ENCODE measurements at regions not wholly inside any gene's neighbourhood (a gene's known extent, or its start where the extent isn't known, plus 50 kb on each side); places are given as distances from the start of the nearest gene placed in this dataset.
"Not testable (repeated sequence)": the region's sequence is repeated elsewhere in the genome, so short reads cannot be mapped to it uniquely, and the experiment has no call there.

DNA sequence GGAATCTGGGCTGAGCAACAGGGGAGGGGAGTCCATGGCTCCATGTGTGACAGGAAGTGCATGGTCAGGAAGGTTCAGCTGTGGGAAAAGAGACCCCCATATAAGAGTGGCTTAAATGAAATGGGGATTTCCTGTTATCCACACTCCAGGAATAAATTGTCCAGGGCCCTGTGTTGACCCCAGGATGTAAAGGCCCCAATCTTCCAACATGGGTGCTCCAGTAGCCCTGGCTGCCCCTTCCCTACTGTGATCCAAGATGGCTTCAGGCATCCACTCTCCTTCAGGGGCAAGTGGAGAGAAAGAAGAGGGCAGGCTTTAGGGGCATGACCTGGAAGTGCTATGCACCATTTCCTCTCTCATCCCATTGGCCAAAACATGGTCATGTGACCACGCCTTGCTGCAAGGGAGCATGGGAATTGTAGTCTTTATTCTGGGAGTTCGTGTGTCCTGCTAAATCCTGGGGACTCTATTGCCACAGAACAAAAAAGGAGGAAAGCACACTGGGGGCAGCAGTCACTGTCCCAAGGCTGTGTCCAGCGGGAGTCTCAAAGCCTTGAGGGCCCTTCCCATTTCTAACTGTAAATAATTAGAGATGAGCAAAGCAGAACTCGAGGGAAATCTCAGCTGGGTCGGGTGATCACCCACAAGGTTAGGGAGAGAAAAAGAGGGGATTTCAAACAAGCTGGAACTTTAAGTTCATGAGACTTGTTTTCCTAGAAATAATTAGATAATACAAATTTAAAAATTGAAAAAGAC lies 289.2 kb downstream of the ADGRD1 start:
- DNase-seq, result peak in 27 of 42 donors; percentile 17 to 77 (median 52)
- intact Hi-C loops (cut with DNase I), result no loop called here

DNA sequence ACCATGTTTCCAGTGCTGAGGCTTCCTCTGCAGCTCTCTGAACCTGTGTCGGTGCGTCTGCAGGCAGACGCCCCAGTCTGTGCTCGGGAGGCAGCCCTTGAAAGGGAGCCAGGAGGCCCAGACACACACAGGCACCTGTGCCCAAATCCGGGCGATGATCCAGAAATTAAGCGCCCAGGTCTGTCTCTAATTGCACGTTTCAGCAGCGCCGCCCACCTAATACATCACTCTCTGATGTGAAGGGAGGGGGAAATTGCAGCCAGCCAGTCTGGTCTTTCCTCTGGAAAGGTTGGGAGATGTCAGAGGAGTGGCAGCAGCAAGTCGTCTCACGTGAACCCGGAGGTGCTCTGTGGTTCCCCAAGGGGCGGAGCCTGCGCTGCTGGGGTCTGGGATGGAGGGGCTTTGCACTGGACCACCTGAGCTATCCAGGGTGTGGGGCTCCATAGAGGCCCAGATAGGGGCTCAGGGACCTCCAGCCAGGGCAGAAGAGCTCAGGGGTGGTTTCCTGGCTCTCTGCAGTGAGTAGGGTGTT lies 290.5 kb downstream of the ADGRD1 start:
- intact Hi-C loops (cut with DNase I), result not testable (repeated sequence)
- DNase-seq, result peak in 1 of 42 donors; percentile 50

DNA sequence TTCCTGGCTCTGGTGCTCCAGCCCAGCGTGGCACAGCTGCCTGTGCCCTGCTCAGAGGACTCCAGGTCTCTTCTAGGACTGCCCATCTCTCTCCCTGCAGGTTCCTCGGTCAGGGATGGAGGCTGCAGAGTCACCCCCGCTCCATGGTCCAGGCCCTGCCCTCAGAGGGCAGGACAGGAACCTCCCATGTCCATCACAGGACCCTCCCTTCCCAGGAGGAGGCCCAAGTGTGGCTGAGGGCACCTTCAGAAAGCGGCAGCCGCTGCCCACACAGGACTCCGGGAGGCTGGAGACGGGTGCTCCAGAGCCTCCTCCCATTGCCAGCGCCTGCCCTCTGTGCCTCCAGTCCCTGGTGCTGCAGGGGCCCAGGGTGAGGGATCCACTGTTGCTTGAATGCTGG lies 291.5 kb downstream of the ADGRD1 start:
- intact Hi-C loops (cut with DNase I); DNase-seq: not testable (repeated sequence)

DNA sequence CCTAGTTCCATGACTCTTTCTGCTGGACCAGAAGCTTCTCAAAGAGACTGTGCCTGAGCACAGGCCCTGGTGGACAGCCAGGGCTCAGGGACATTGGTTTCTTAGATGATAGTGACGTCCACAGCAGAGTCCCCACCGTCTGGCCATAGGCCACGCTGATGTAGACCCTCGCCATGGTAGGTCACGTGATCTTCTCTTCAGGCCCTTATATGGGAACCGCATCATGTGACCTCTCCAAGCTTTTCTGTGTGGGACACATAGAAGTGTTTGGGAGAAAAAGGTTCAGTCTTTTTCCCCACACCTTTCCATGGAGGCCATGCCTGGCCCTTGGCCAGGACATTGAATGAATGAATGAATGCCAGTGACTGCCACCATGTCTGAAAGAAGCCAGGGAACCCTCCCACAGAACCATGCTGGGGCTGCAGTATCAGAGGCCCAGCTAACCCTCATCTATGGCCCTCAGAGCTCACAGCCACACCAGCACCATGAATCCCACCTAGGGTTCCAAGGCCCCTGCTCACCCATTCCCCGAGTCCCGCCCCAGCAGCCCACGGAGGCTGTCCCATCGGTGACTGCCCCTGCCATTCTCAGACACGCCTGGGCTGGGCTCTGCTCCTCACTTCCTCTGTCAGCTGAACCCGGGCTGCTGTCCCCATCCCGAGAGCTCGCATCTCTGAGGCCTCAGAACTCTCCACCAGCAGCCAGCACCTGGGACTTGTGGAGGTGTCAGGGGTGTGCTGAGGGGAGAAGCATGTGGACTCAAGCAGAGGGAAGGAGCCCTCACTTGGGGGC lies 292.1 kb downstream of the ADGRD1 start:
- DNase-seq, result no peak
- intact Hi-C loops (cut with DNase I), result no loop called here

DNA sequence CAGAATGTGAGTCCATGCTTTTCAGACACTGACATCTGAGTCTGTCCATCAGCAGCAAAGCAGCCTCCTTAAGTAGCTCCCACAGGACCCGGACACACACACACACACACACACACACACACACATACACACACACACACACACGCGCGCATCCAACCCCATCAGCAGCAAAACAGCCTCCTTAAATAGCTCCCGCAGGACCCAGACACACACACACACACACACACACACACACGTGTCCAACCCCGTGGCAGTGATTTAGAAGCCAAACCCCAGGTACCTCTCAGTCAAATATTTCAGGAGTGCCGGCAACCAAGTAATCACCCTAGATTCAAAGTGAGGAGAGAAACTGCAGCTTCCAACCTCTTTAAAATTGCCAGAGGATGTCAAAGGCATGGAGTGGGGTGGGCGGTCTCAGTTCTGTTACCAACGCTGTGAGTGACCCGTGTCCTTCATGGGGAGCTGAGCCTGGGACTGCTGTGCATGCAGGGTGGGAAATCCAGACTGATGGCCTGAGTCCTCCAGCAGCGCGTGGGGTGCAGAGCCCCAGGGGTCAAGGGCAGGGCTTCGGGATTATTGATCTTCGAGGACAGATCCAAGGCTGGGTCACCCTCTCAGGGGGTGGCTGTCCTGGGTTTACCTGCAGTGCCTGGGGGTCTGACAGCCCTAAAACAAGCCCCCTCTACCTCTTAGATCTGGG lies 293.5 kb downstream of the ADGRD1 start:
- DNase-seq, result peak in 1 of 42 donors; percentile 9
- intact Hi-C loops (cut with DNase I), result not testable (repeated sequence)

DNA sequence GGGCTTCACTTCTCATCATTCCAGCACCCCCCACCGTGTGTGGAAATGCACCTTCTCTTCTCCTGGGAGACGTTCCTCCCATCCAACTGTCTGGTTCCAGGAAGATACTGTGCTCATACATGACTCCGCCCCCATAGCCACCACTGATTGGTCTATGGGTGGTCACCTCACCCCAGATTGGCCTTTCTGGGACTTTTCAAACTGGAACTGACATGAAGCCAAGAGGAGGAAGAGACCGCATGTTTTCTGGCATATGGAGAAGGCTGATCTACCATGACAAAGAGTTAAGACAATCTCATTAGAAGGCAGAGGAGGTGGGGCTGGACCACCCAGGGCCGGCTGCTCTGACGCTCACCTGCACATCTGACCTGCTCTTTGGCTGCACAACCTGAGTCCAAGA lies 294.2 kb downstream of the ADGRD1 start:
- peak in 1 of 42 donors; percentile 7 for DNase-seq
- intact Hi-C loops (cut with DNase I), result not testable (repeated sequence)

DNA sequence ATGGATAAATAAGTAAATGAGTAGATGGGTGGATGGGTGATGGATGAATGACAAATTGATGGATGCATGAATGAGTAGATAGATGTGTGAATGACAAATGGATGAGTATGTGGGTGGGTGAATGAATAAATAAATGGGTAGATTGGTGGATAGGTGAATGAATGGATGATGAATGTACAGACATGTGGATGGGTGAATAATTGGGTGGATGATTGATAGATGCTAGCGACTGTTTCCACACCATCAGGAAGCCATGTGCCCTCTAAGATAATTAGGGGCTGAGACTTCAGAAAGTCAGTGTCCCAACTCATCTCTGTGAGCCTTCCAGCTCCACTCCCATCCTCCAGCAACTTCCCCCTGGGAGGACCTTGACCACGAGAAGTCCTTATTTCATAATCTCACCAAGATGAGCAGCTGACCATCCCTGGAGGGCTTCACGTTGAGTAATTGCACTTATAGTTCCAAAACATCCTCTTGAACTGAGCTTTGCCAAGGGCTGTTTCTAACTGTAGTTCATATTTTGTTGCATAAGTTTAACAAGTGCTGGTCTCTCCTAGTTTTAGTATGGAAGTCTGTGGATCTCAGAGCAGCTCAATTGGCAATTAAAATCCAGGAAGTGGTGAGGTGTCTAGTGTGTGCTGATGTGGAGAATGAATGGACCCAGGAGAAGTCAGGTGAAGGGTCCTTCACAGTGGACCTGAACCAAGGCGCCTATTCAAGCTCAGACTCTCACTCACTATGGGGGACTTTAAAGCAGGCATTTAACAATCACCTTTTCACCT lies 295.7 kb downstream of the ADGRD1 start:
- intact Hi-C loops (cut with DNase I), result no loop called here
- peak in 1 of 42 donors; percentile 6 for DNase-seq

DNA sequence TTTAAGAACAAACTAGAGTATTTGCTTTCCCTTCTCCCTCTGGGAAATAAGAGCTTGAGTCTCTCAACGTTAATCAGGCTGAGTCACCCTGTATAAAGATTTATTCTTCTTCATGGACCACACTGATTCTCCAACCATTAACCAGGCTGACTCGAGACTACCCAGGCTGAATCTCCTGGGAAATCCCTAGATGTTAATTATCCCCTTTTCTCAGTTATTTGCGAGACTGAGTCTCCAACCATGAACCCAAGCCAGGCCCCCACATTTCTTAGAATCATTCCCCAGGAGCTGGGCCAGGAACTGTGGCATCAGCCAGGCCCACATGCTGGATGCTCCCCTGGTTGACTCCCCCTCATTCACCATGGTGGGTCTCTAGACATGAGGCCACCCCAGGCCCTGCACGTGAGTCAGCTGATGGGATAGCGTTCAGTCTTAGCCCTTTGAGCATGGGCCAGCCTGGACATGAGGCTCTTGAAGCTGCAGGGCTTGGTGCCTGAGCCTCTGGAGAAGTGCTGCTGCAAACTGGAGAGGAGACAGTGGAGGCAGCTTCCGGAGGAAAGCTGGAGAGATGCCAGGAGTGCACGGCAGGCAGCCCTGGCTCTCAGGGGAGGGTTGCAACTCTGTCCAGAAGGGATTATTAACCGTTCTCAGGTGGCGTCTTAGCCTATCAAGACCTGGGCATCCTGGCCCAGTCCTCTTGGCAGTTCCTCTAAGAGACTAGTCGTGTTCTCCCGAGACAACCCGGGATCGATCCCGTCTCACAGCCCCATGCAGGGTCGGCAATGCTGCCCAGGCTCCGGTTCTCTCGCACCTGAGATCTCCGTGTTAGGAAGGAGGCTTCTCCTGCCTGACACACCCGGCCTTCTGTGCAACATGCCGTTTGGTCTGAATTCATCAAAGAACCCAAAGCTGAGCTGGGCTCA lies 296.6 kb downstream of the ADGRD1 start:
- intact Hi-C loops (cut with DNase I), result no loop called here

DNA sequence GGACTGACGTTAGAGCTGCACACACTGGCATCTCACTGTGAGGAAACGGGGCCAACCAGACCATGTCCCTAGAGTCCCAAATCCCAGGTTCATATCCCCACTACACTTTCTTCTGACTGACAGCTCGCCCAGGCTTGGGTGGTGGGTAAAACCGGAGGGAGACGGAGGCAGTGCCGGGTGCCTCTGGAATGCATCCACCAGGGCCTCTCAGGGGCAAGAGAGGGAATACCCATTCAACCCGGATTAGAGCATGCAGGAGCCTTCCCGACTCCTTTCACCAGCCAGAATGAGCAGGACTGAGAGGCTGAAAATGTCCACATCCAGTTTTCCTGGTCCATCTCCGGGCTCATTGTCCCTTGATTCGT lies 297.2 kb downstream of the ADGRD1 start:
- DNase-seq, result no peak
- intact Hi-C loops (cut with DNase I), result no loop called here

More for the DNA sequence above, 296.6 kb downstream of the ADGRD1 start:
- DNase-seq, result no peak

DNA sequence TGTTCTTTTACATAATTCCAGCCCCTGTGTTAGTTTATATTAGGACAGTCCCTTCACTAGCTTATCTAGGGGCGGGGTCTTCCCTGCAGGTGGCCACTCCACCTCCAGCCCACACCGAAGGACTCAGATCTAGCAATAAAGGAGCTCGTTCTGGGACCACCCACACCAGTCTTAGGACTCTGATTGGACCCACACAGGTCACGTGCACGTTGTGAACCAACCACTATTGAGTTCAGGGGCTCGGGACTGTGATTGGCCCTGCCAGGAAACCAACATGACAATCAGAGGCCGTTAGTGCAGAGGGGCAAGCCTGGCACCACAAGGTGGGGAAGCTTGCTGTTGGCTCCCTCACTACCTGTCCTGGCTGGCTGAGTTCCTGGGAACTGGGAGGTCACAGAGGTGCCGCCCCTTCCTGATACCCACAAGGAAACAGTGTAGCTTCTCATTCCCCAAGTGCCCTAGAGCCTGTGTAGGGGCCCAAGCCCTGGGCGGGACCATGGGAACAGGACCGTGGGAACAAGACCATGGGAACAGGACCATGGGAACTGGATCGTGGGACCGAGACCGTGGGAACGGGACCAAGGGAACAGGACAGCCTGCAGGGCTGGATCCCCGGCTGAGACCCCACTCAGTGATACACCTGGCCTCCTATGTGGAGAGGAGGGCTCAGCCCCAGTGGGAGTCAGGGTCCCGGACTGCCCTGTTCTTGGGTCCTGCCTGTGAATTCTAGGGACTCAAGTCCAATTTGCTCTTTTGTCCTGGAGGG lies 297.8 kb downstream of the ADGRD1 start:
- no peak for DNase-seq
- intact Hi-C loops (cut with DNase I), result no loop called here

DNA sequence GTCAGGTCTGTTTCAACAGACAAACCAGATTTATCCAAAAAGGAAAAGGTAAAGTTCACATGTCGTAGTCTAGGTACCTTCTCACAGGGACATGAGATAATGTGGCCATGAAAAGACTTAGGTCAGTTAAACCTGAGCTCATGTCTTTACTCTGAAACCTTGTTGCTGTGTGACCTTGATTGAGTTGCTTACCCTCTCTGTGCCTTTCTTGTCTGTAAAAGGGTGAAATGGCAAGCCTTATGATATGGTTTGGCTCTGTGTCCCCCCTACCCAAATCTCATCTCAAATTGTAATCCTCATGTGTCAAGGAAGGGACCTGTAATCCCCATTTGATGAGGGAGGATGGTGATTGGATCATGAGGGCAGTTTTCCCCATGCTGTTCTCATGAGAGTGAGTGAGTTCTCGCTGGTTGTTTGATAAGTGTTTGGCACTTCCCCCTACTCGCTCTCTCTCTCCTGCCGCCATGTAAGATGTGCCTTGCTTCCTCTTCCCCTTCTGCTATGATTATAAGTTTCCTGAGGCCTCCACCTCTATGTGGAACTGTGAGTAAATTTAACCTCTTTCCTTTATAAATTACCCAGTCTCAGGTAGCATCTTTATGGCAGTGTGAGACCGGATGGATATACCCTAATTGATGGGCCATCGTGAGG lies 299.8 kb downstream of the ADGRD1 start:
- intact Hi-C loops (cut with DNase I), result no loop called here
- no peak for DNase-seq

DNA sequence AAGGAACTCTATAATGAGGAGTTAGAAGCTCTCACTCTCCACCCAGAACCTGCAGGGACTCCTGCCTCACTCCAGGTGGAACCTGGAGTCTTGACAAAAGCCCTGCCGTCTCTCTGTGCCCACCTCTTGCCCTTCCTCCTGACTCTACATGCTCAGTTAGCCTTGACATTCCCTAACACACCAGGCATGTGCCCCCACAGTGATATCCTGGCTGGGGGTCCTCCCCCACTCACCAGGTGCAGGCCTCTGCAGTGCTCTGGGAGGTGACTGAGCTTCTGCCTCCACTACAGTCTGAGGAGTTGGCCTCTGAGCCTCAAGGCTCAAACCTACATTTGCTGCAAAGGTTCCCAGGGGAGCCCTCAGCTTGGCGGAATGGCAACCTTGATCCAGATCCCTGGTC lies 300.7 kb downstream of the ADGRD1 start:
- intact Hi-C loops (cut with DNase I), result no loop called here
- no peak for DNase-seq

DNA sequence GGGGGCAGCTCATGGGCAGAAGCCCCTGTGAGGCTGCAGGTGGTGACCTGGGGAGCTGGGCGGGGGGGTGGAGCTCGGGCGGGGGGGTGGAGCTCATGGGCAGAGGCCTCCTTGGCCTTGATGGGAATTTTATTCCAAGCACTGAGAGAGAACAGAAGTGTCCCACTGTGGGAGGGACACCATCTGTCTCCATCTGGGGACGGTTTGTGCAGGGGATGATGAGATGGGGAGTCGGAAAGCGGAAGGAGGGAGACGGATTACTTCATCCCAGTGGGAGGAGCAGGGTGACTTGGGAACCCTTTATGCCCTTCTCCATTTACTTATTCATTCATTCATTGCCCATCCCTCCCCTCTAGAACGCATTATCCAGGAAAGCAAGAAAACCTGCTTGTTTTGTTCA lies 304.7 kb downstream of the ADGRD1 start:
- no peak for DNase-seq
- intact Hi-C loops (cut with DNase I), result no loop called here

DNA sequence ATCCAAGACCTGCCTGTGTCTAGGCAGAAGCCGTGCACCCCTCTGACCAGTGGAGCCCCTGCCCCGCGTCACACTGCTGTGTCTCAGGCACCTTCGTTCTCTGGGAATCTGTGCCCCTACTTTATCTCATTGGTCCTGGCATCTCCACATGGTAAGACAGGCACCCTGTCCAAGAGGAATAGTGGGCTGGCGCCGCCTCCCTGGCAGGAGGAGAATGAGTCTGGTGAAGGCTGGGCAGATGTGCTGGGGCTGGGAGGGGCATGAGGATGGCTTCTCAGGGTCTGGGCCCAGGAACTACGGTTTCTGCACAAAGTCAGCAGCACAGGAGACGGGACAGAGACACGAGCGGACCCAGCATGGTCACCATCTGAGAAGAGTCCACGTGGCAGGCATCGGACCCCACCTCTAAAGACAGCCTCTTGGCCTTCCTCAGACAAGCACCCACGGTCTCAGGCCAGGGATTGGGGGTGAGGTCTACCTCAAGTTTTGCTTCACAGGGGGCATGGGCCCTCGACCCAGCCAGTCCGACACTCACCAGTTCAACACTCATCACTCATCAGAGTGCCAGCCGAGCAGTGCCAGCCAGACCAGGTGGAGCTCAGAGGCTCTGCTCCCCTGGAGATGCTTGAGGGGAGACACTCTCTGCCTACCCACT lies 306.7 kb downstream of the ADGRD1 start:
- DNase-seq, result no peak
- intact Hi-C loops (cut with DNase I), result no loop called here

DNA sequence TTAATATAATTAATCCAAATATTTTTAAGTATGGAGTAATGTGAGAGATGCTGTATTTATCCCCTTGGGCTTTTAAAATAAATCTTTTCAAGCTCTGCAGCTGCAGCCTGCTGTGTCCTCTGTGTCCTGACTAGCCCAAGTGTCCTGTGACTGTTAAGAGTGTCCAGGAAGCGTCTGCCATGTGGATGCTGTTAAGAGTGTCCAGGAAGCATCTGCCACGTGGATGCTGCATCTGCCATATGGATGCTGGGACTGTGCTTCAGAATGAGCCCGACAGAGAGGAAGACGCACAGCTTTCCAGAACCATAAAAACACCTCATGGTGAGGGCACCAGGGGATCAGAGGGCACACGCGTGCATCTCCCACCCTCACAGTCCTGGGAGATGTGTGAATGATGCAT lies 307.2 kb downstream of the ADGRD1 start:
- intact Hi-C loops (cut with DNase I), result no loop called here
- no peak for DNase-seq

DNA sequence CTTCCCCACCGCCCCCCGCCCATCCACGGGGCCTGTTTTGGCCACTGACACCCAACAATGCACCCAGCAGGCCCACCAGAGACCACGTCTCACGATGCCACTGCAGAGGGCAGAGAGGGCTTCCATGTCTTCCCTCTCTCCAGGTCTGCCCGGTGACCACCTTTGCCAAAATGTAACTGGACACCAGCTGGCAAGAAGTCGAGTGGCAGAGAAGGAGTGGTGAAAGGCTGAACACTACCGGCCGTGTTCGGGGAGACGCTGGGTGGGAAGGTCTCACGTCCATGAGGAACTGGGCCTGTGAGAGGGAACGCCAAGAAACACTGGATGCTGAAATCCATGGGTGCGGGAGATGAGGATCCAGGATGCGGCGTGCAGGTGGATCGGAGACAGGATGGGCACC lies 308.2 kb downstream of the ADGRD1 start:
- intact Hi-C loops (cut with DNase I), result no loop called here
- DNase-seq, result no peak
